ENCODE measurements at regions not wholly inside any gene's neighbourhood (a gene's known extent, or its start where the extent isn't known, plus 50 kb on each side); places are given as distances from the start of the nearest gene placed in this dataset.
A peak's percentile ranks its signal among the peaks of the same experiment; 100 is the strongest.

GRCh38 chr1:213324859-213325258, 273.8 kb downstream of the RPS6KC1 start:
- no peaks in the 10 kb centered on the region for H3K36me3 ChIP-seq (replicated peaks in 1 of 2; ENCODE audit: control insufficient read depth in 1 of 2, insufficient read depth in 2 of 2, low read length in 2 of 2)
- no peaks in the 10 kb centered on the region for H3K79me2 ChIP-seq (ENCODE audit: insufficient read depth, low read length)
- H3K4me3 ChIP-seq (replicated peaks in 1 of 3; ENCODE audit: low read depth in 2 of 3, low read length in 3 of 3) = no peak overlapping the region
- DNase-seq = no peak
- no peaks in the 10 kb centered on the region for H4K20me1 ChIP-seq (ENCODE audit: insufficient read depth, low read length)
- H3K9me3 ChIP-seq (replicated peaks in 1 of 2; ENCODE audit: control insufficient read depth in 1 of 2, insufficient read depth in 1 of 2, low read length in 2 of 2) = peaks cover 0 to 7% of the 10 kb centered on the region in 2 donors
- H3K9me3 Mint-ChIP-seq = peaks cover 0 to 12% (median 1%) of the 10 kb centered on the region in 7 donors
- peak overlapping the region in 1 of 7 donors; percentile 33 for H3K27ac Mint-ChIP-seq
- H3K27me3 Mint-ChIP-seq (ENCODE audit: low read depth in 3 of 3) = peaks cover 0 to 4% (median 0%) of the 10 kb centered on the region in 3 donors
- 87% methylated on average over 3 of the region's 9 CpGs for WGBS (ENCODE audit: insufficient coverage)
- H3K4me3 Mint-ChIP-seq = peak overlapping the region in 1 of 2 donors; percentile 11
- H2AFZ ChIP-seq (ENCODE audit: insufficient read depth, low read depth, low read length, poor library complexity, severe bottlenecking) = no peak overlapping the region
- intact Hi-C loops (cut with micrococcal nuclease) = no loop called here
- peaks cover 27 to 30% of the 10 kb centered on the region in 2 donors for H3K4me1 ChIP-seq (ENCODE audit: control insufficient read depth in 1 of 2, insufficient read depth in 2 of 2, low read length in 2 of 2)
- H3K27me3 ChIP-seq (ENCODE audit: control insufficient read depth in 2 of 2, insufficient read depth in 2 of 2, low read length in 2 of 2) = no peaks in the 10 kb centered on the region
- peaks cover 27% of the 10 kb centered on the region for H3K4me1 Mint-ChIP-seq
- H3K36me3 Mint-ChIP-seq = no peaks in the 10 kb centered on the region
- H3K4me2 ChIP-seq (replicated peaks; ENCODE audit: extremely low read depth, low read length, poor library complexity, severe bottlenecking) = no peak overlapping the region
- H3K9ac ChIP-seq (ENCODE audit: insufficient read depth, low read length, poor library complexity, severe bottlenecking) = no peak overlapping the region
- no peak overlapping the region for H3K27ac ChIP-seq (ENCODE audit: low read depth in 1 of 2, low read length in 2 of 2)
- no peak for TF ChIP-seq CTCF (IDR thresholded peaks at IDR 0.05)

GRCh38 chr1:213325482-213325881, 274.4 kb downstream of the RPS6KC1 start:
- H3K27me3 Mint-ChIP-seq (ENCODE audit: low read depth in 3 of 3) = peaks cover 0 to 4% (median 0%) of the 10 kb centered on the region in 3 donors
- peak overlapping the region in 1 of 2 donors; percentile 66 for H3K27ac ChIP-seq (ENCODE audit: low read depth in 1 of 2, low read length in 2 of 2)
- H3K9me3 ChIP-seq (replicated peaks in 1 of 2; ENCODE audit: control insufficient read depth in 1 of 2, insufficient read depth in 1 of 2, low read length in 2 of 2) = peaks cover 0 to 7% of the 10 kb centered on the region in 2 donors
- H3K4me3 ChIP-seq (replicated peaks in 1 of 3; ENCODE audit: low read depth in 2 of 3, low read length in 3 of 3) = peak overlapping the region in 1 of 3 experiments; percentile 15
- H4K20me1 ChIP-seq (ENCODE audit: insufficient read depth, low read length) = no peaks in the 10 kb centered on the region
- no peak overlapping the region for H2AFZ ChIP-seq (ENCODE audit: insufficient read depth, low read depth, low read length, poor library complexity, severe bottlenecking)
- H3K4me1 ChIP-seq (ENCODE audit: control insufficient read depth in 1 of 2, insufficient read depth in 2 of 2, low read length in 2 of 2) = peaks cover 32 to 34% of the 10 kb centered on the region in 2 donors
- no peak overlapping the region for H3K4me2 ChIP-seq (replicated peaks; ENCODE audit: extremely low read depth, low read length, poor library complexity, severe bottlenecking)
- no peak overlapping the region for H3K9ac ChIP-seq (ENCODE audit: insufficient read depth, low read length, poor library complexity, severe bottlenecking)
- H3K36me3 Mint-ChIP-seq = no peaks in the 10 kb centered on the region
- H3K4me3 Mint-ChIP-seq = peak overlapping the region in 1 of 2 donors; percentile 11
- DNase-seq = peak in 1 of 3 donors; percentile 7
- H3K9me3 Mint-ChIP-seq = peaks cover 0 to 12% (median 1%) of the 10 kb centered on the region in 7 donors
- no peaks in the 10 kb centered on the region for H3K27me3 ChIP-seq (ENCODE audit: control insufficient read depth in 2 of 2, insufficient read depth in 2 of 2, low read length in 2 of 2)
- WGBS (ENCODE audit: insufficient coverage) = 67% methylated on average over 1 of the region's 9 CpGs
- H3K79me2 ChIP-seq (ENCODE audit: insufficient read depth, low read length) = no peaks in the 10 kb centered on the region
- peak overlapping the region in 1 of 7 donors; percentile 1 for H3K27ac Mint-ChIP-seq
- peaks cover 32% of the 10 kb centered on the region for H3K4me1 Mint-ChIP-seq
- intact Hi-C loops (cut with micrococcal nuclease) = no loop called here
- H3K36me3 ChIP-seq (replicated peaks in 1 of 2; ENCODE audit: control insufficient read depth in 1 of 2, insufficient read depth in 2 of 2, low read length in 2 of 2) = no peaks in the 10 kb centered on the region
- TF ChIP-seq CTCF (IDR thresholded peaks at IDR 0.05) = no peak
